SK-N-SH treated with all-trans-retinoic acid at 6 μM for 48 hours (cell line): ENCODE measurements at regions not wholly inside any gene's neighbourhood (a gene's known extent, or its start where the extent isn't known, plus 50 kb on each side); places are given as distances from the start of the nearest gene placed in this dataset.

ENCODE experiments used
- ATAC-seq: fragments of 200-7000 bp; cut with Tn5 transposase; 3 replicates; pipeline ENCODE4 v1.9.1; 2020; ENCODE audit warnings: mild to moderate bottlenecking, moderate library complexity
- ARNTL ChIP-seq: fragments of 450-650 bp; formaldehyde crosslinking; IDR thresholded peaks from 2 replicates; pipeline ENCODE4 v1.5.0; 2020; ENCODE audit warnings: low read depth, mild to moderate bottlenecking, moderate library complexity, borderline replicate concordance
- CSDC2 ChIP-seq: fragments of 250-450 bp; sonication (Bioruptor Pico); IDR thresholded peaks from 2 replicates; pipeline ENCODE4 v1.5.0; 2020; ENCODE audit warnings: mild to moderate bottlenecking, moderate library complexity
- CSRNP3 ChIP-seq: fragments of 250-450 bp; sonication (Bioruptor Pico); IDR thresholded peaks from 2 replicates; pipeline ENCODE4 v1.5.1; 2021; ENCODE audit warnings: mild to moderate bottlenecking, moderate library complexity
- ESRRG ChIP-seq: fragments of 250-450 bp; sonication (Bioruptor Pico); IDR thresholded peaks from 2 replicates; pipeline ENCODE4 v1.6.1; 2021; ENCODE audit warnings: mild to moderate bottlenecking
- GLIS3 ChIP-seq: fragments of 250-450 bp; sonication (Bioruptor Pico); IDR thresholded peaks from 2 replicates; pipeline ENCODE4 v1.5.0; 2020; ENCODE audit warnings: mild to moderate bottlenecking, moderate library complexity
- ISL1 ChIP-seq: fragments of 250-450 bp; sonication (Bioruptor Pico); IDR thresholded peaks from 2 replicates; pipeline ENCODE4 v2.1.2; 2022; ENCODE audit warnings: mild to moderate bottlenecking, moderate library complexity
- POU6F1 ChIP-seq: fragments of 250-450 bp; sonication (Bioruptor Pico); IDR thresholded peaks from 2 replicates; pipeline ENCODE4 v1.8.0; 2021; ENCODE audit warnings: low read depth, mild to moderate bottlenecking, moderate library complexity, borderline replicate concordance
- PPARA ChIP-seq: fragments of 250-450 bp; sonication (Bioruptor Pico); IDR thresholded peaks from 2 replicates; pipeline ENCODE4 v1.5.0; 2020; ENCODE audit warnings: mild to moderate bottlenecking, borderline replicate concordance
- RARB ChIP-seq: fragments of 250-450 bp; sonication (Bioruptor Pico); IDR thresholded peaks from 2 replicates; pipeline ENCODE4 v1.8.0; 2021; ENCODE audit warnings: mild to moderate bottlenecking, moderate library complexity
- SNAI2 ChIP-seq: fragments of 250-450 bp; sonication (Bioruptor Pico); IDR thresholded peaks from 2 replicates; pipeline ENCODE4 v1.5.0; 2020; ENCODE audit warnings: mild to moderate bottlenecking, moderate library complexity
- TCF4 ChIP-seq: fragments of 250-450 bp; sonication (Bioruptor Pico); IDR thresholded peaks from 2 replicates; pipeline ENCODE4 v1.8.0; 2021; ENCODE audit warnings: mild to moderate bottlenecking, moderate library complexity, borderline replicate concordance
- TOX ChIP-seq: fragments of 250-450 bp; sonication (Bioruptor Pico); IDR thresholded peaks from 2 replicates; pipeline ENCODE4 v1.8.0; 2021; ENCODE audit warnings: mild to moderate bottlenecking, moderate library complexity, borderline replicate concordance
- TSHZ2 ChIP-seq: fragments of 250-450 bp; sonication (Bioruptor Pico); IDR thresholded peaks from 2 replicates; pipeline ENCODE4 v1.5.0; 2020; ENCODE audit warnings: mild to moderate bottlenecking, moderate library complexity
- ZC3H10 ChIP-seq: fragments of 250-450 bp; sonication (Bioruptor Pico); IDR thresholded peaks from 2 replicates; pipeline ENCODE4 v1.5.1; 2021; ENCODE audit warnings: mild to moderate bottlenecking, moderate library complexity
- ZFP3 ChIP-seq: fragments of 250-450 bp; sonication (Bioruptor Pico); IDR thresholded peaks from 2 replicates; pipeline ENCODE4 v1.5.0; 2020; ENCODE audit warnings: mild to moderate bottlenecking, moderate library complexity
- ZNF70 ChIP-seq: fragments of 450-650 bp; formaldehyde crosslinking; IDR thresholded peaks from 2 replicates; pipeline ENCODE4 v1.5.0; 2020; ENCODE audit warnings: mild to moderate bottlenecking, moderate library complexity
- ZNF8 ChIP-seq: fragments of 450-650 bp; formaldehyde crosslinking; IDR thresholded peaks from 2 replicates; pipeline ENCODE4 v1.5.0; 2020; ENCODE audit warnings: mild to moderate bottlenecking, moderate library complexity
- TF ChIP-seq, protein P1 (sequence below): fragments of 250-450 bp; sonication (Bioruptor Pico); IDR thresholded peaks from 2 replicates; pipeline ENCODE4 v1.5.1; 2020; ENCODE audit warnings: low read depth, mild to moderate bottlenecking, moderate library complexity
- TF ChIP-seq, protein P2 (sequence below): fragments of 250-450 bp; sonication (Bioruptor Pico); IDR thresholded peaks from 2 replicates; pipeline ENCODE4 v1.8.0; 2020; ENCODE audit warnings: mild to moderate bottlenecking, moderate library complexity, borderline replicate concordance

GRCh38 chr17:51443646-51444045 is 183.3 kb downstream of the UTP18 start:
- no peak for ATAC-seq
- no peak for TF ChIP-seq ESRRG (CRISPR knock-in tag)
- TF ChIP-seq ISL1 (CRISPR knock-in tag): no peak
- no peak for TF ChIP-seq TOX
- TF ChIP-seq CSRNP3: no peak
- no peak for TF ChIP-seq TCF4 (CRISPR knock-in tag)
- no peak for TF ChIP-seq CSDC2 (CRISPR knock-in tag)
- no peak for TF ChIP-seq RARB (CRISPR knock-in tag)
- no peak for TF ChIP-seq TSHZ2 (CRISPR knock-in tag)
- TF ChIP-seq POU6F1: no peak
- TF ChIP-seq ZNF8 (CRISPR knock-in tag): no peak
- TF ChIP-seq, all 23 proteins: peak for 0

GRCh38 chr17:51445946-51446345 is 185.6 kb downstream of the UTP18 start:
- no peak for TF ChIP-seq TCF4 (CRISPR knock-in tag)
- no peak for TF ChIP-seq ZC3H10 (CRISPR knock-in tag)
- TF ChIP-seq, protein P1, sequence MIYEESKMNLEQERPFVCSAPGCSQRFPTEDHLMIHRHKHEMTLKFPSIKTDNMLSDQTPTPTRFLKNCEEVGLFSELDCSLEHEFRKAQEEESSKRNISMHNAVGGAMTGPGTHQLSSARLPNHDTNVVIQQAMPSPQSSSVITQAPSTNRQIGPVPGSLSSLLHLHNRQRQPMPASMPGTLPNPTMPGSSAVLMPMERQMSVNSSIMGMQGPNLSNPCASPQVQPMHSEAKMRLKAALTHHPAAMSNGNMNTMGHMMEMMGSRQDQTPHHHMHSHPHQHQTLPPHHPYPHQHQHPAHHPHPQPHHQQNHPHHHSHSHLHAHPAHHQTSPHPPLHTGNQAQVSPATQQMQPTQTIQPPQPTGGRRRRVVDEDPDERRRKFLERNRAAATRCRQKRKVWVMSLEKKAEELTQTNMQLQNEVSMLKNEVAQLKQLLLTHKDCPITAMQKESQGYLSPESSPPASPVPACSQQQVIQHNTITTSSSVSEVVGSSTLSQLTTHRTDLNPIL: no peak
- no peak for TF ChIP-seq GLIS3 (CRISPR knock-in tag)
- TF ChIP-seq RARB (CRISPR knock-in tag): no peak
- no peak for TF ChIP-seq SNAI2 (CRISPR knock-in tag)
- TF ChIP-seq ZFP3 (CRISPR knock-in tag): no peak
- no peak for TF ChIP-seq ZNF70 (CRISPR knock-in tag)
- TF ChIP-seq POU6F1: no peak
- TF ChIP-seq CSDC2 (CRISPR knock-in tag): no peak
- TF ChIP-seq PPARA (CRISPR knock-in tag): no peak
- TF ChIP-seq, protein P2, sequence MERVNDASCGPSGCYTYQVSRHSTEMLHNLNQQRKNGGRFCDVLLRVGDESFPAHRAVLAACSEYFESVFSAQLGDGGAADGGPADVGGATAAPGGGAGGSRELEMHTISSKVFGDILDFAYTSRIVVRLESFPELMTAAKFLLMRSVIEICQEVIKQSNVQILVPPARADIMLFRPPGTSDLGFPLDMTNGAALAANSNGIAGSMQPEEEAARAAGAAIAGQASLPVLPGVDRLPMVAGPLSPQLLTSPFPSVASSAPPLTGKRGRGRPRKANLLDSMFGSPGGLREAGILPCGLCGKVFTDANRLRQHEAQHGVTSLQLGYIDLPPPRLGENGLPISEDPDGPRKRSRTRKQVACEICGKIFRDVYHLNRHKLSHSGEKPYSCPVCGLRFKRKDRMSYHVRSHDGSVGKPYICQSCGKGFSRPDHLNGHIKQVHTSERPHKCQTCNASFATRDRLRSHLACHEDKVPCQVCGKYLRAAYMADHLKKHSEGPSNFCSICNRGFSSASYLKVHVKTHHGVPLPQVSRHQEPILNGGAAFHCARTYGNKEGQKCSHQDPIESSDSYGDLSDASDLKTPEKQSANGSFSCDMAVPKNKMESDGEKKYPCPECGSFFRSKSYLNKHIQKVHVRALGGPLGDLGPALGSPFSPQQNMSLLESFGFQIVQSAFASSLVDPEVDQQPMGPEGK: no peak
- TF ChIP-seq TOX: no peak
- TF ChIP-seq ARNTL (CRISPR knock-in tag): no peak
- TF ChIP-seq CSRNP3: no peak
- ATAC-seq: no peak
